Suprapubic skin (tissue), 4 donors: ENCODE measurements at regions not wholly inside any gene's neighbourhood (a gene's known extent, or its start where the extent isn't known, plus 50 kb on each side); places are given as distances from the start of the nearest gene placed in this dataset.

Source experiments
- DNase-seq, 2 donors: peaks; one replicate each; pipeline ENCODE4 v3.0.0-alpha.2; 2019; ENCODE audit warnings: low spot score in 2 of 2
- H3K27ac ChIP-seq: fragments of 200-600 bp; sonication (generic); one replicate; pipeline ENCODE4 v1.5.1; 2019
- H3K27me3 ChIP-seq: fragments of 200-600 bp; sonication (generic); one replicate; pipeline ENCODE4 v1.5.1; 2019
- H3K36me3 ChIP-seq: fragments of 200-600 bp; sonication (generic); one replicate; pipeline ENCODE4 v1.5.1; 2019
- H3K4me1 ChIP-seq: fragments of 200-600 bp; sonication (generic); one replicate; pipeline ENCODE4 v1.5.1; 2019
- H3K4me3 ChIP-seq: fragments of 200-600 bp; sonication (generic); one replicate; pipeline ENCODE4 v1.5.1; 2019; ENCODE audit warnings: mild to moderate bottlenecking
- H3K9me3 ChIP-seq: fragments of 200-600 bp; sonication (generic); one replicate; pipeline ENCODE4 v1.5.1; 2019
- EP300 ChIP-seq: sonication (generic); formaldehyde crosslinking; IDR thresholded peaks from one replicate; pipeline ENCODE4 v1.6.1; 2017; ENCODE audit warnings: antibody characterized with exemption
- POLR2A ChIP-seq, 2 donors: fragments of 450-650 bp; IDR thresholded peaks; one replicate each; pipeline ENCODE4 v1.6.1; 2017; ENCODE audit warnings: antibody characterized with exemption in 2 of 2, mild to moderate bottlenecking in 2 of 2, moderate library complexity in 2 of 2
- POLR2AphosphoS5 ChIP-seq, 3 donors: sonication (generic); formaldehyde crosslinking; IDR thresholded peaks; one replicate each; pipeline ENCODE4 v1.6.1; 2017; ENCODE audit warnings: antibody characterized with exemption in 3 of 3
- WGBS: methylation state at CpG from one replicate; pipeline ENCODE4 v1.1.5; 2018; 5-methylcytosine and 5-hydroxymethylcytosine counted together
- TF ChIP-seq, protein P1 (sequence below), 2 donors: fragments of 200-600 bp in 1 of 2; fragments of 450-650 bp in 1 of 2; sonication (generic) in 1 of 2; IDR thresholded peaks; one replicate each; pipeline ENCODE4 v1.5.1; 2016 to 2019; ENCODE audit warnings: antibody characterized with exemption in 2 of 2, mild to moderate bottlenecking in 1 of 2, moderate library complexity in 1 of 2

DNA sequence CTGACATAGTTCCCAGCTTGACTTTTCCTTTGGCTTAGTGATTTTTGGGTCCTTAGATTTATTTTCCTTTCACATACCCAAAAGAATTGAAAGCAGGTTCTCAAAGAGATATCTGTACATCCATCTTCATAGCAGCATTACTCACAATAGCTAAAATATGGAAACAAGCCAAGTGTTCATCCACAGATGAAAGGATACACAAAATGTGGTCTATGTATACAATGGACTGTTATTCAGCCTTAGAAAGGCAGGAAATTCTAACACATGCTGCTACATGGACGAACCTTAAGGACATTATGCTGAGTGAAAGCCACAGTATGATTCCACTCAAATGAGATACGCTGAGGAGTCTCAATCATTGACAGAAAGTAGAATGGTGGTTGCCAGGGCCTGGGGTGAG is 171.8 kb downstream of the IGLL1 start:
- DNase-seq, result peak in 1 of 2 donors; percentile 26
- WGBS, result 53% methylated on average over 2 of the region's 2 CpGs
- H3K9me3 ChIP-seq, result no peaks in the 10 kb centered on the region
- H3K4me3 ChIP-seq, result no peak overlapping the region
- H3K36me3 ChIP-seq, result no peaks in the 10 kb centered on the region
- H3K27ac ChIP-seq, result no peak overlapping the region
- peaks cover 15% of the 10 kb centered on the region for H3K27me3 ChIP-seq
- TF ChIP-seq POLR2A (IDR thresholded peaks at IDR 0.05) (no peak), EP300 (no peak), POLR2AphosphoS5 (IDR thresholded peaks at IDR 0.05) (no peak)
- TF ChIP-seq, protein P1, sequence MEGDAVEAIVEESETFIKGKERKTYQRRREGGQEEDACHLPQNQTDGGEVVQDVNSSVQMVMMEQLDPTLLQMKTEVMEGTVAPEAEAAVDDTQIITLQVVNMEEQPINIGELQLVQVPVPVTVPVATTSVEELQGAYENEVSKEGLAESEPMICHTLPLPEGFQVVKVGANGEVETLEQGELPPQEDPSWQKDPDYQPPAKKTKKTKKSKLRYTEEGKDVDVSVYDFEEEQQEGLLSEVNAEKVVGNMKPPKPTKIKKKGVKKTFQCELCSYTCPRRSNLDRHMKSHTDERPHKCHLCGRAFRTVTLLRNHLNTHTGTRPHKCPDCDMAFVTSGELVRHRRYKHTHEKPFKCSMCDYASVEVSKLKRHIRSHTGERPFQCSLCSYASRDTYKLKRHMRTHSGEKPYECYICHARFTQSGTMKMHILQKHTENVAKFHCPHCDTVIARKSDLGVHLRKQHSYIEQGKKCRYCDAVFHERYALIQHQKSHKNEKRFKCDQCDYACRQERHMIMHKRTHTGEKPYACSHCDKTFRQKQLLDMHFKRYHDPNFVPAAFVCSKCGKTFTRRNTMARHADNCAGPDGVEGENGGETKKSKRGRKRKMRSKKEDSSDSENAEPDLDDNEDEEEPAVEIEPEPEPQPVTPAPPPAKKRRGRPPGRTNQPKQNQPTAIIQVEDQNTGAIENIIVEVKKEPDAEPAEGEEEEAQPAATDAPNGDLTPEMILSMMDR (IDR thresholded peaks at IDR 0.05), result no peak
- no peaks in the 10 kb centered on the region for H3K4me1 ChIP-seq

DNA sequence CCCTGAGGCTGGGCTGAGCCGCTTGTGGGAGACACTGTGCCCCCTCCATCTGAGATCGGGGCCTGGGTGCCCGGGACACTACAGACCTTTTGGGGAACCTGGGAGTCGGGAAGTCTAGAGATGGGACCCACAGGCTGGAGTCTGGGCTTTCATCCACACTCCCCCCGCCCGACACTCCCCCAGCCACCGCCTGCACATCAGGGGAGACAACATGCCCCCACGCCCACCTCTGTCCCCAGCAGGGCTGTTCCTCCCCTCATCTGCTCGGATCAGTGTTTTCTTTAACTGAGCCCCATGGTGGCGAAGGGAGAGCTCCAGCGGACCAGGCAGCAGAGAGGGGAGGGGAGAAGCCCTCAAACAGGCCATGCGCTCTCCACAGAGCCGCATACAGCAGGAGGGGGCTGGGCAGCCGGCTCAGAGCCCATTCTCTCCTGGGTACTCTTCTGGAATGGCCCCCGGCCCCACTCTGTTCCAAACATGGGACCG is 174.7 kb downstream of the IGLL1 start:
- Histone ChIP-seq H3K27ac (no peak overlapping the region), H3K27me3 (peaks cover 29% of the 10 kb centered on the region), H3K4me1 (peaks cover 5% of the 10 kb centered on the region), H3K9me3 (no peaks in the 10 kb centered on the region), H3K4me3 (no peak overlapping the region), H3K36me3 (no peaks in the 10 kb centered on the region)
- TF ChIP-seq POLR2AphosphoS5 (IDR thresholded peaks at IDR 0.05) (no peak), EP300 (no peak), POLR2A (IDR thresholded peaks at IDR 0.05) (no peak)
- TF ChIP-seq, protein P1 (IDR thresholded peaks at IDR 0.05), result no peak
- WGBS, result 80% methylated on average over 7 of the region's 16 CpGs
- peak in 1 of 2 donors; percentile 58 for DNase-seq

DNA sequence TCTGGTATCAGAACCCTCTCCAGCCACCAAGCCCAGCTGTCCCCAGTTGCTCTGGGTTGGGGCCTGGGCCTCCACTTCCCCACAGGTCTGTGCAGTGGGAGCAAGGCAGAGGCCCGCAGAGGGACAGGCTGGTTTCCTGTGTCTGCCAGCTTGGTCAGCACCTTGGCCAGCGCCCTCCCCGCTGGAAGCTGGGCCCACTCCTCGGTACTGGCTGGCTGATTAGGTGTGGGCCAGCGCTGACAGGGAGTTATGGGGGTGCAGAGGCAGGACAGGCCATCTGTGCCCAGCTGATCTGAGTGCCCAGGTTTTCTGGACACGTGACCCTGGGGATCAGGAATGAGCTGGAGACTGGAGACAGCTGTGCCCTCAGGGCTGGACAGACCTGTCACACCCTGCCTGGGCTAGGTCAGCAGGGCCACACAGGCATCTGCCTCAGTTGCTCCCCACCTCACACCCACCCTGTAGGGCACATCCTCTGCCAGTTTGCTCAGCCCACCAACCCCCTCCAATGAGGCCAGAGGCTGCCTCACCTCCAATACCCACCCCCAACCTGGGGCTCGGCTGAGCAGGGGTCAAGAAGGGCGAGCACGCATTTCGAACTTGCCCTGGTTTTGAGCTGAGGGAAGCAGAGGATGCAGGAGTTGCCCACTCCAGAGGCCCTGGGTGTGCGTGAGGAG is 175.3 kb downstream of the IGLL1 start:
- 77% methylated on average over 5 of the region's 11 CpGs for WGBS
- Histone ChIP-seq H3K4me1 (peaks cover 5% of the 10 kb centered on the region), H3K27me3 (peaks cover 29% of the 10 kb centered on the region), H3K4me3 (no peak overlapping the region), H3K27ac (no peak overlapping the region), H3K36me3 (no peaks in the 10 kb centered on the region), H3K9me3 (no peaks in the 10 kb centered on the region)
- TF ChIP-seq POLR2A (IDR thresholded peaks at IDR 0.05) (no peak), EP300 (no peak), POLR2AphosphoS5 (IDR thresholded peaks at IDR 0.05) (no peak)
- TF ChIP-seq, protein P1 (IDR thresholded peaks at IDR 0.05), result no peak
- peak; percentile 53 to 71 for DNase-seq

DNA sequence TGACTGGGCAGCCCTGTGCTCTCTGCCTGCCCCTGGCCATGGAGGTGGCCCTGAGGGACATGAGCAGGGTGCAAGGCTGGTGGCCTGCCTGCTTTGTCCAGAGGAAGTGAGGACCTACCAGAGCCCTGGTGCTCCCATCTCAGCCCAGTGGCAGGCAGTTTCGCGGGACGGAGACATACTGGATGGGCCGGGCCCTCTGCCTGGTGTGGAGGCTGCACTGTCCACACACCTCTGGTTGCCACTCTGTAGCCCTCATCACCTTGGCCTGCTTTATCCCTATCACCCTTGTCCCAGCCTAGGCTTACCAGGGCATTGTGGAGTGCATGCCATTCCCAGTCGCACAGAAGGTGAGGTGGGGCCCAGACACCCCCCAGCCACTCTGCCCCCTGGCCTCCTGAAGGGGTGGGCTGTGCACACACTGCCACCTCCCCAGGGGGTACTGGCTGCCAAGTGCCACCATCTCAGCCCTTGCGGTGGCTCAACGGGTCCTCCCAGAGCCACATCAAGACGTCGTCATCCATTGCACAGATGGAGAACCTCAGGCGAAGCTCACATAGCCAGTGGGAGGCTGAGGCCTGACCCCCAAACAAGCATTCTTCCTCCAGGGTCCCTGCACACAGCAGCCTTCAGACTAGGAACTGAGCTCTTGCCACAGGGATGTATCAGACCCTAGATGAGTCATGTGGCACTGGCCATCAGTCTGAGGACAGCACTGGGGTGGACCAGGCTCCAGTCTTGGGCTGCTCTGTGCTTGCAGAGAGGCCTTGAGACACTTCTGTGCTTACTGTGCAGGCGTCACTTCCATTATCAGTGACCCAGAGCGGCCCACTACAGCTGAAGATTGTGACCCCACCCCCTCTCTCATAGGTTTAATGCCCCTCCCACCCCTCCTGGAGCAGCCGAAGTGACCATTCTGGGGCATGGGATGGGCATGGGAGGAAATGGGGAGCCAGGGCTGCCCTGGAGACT is 176.1 kb downstream of the IGLL1 start:
- DNase-seq, result peak; percentile 52 to 73
- TF ChIP-seq EP300 (no peak), POLR2A (IDR thresholded peaks at IDR 0.05) (no peak), POLR2AphosphoS5 (IDR thresholded peaks at IDR 0.05) (no peak)
- TF ChIP-seq, protein P1 (IDR thresholded peaks at IDR 0.05), result no peak
- Histone ChIP-seq H3K27me3 (peaks cover 29% of the 10 kb centered on the region), H3K9me3 (no peaks in the 10 kb centered on the region), H3K4me3 (no peak overlapping the region), H3K36me3 (no peaks in the 10 kb centered on the region), H3K4me1 (peaks cover 5% of the 10 kb centered on the region), H3K27ac (no peak overlapping the region)
- 100% methylated on average over 1 of the region's 13 CpGs for WGBS
